NCI-H1694 (cell line): ENCODE measurements at regions not wholly inside any gene's neighbourhood (a gene's known extent, or its start where the extent isn't known, plus 50 kb on each side); places are given as distances from the start of the nearest gene placed in this dataset.
"Not testable (repeated sequence)": the region's sequence is repeated elsewhere in the genome, so short reads cannot be mapped to it uniquely, and the experiment has no call there.

Source experiments
- DNase-seq: peaks from one replicate; lab custom pipeline; 2025; lab: John Stamatoyannopoulos, UW

DNA sequence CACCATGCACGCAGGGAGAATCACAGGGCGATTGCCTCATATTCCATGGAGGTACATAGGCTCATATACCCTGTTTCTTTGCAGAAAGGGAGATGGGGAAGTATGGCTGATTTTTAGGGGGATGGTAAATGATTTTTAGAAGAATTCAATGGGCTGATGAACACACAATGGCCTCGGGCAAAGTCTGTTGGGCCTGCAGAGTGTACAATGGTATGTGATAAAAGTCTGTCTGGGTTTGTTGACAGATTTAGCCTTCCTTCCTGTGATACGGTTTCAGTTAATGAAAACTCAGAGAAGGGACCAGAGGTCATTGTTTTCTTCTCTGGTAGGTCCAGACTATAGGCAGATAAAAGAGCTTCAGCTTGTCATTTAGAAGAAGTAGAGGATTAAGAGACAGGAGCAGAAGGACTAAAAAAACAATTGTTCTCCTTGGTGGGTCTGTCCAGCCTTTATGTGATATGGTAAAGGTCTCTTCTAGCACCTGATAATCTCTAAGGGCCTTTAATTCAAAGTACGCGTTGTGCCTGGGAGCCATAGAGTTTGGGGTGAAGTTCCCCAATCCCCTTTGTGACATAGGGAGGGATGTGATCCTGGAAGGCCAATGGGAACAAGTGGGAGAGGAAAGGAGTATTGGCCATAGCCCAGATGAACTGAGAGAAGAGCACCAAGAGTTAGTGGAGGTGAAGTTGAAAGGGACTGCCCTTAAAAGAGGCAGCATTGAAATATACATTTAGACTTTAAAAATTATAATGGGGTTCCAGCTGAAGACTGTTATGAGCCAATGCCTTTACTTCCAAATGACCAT, 107.5 kb upstream of the SERPINE2 start:
- no peak for DNase-seq

DNA sequence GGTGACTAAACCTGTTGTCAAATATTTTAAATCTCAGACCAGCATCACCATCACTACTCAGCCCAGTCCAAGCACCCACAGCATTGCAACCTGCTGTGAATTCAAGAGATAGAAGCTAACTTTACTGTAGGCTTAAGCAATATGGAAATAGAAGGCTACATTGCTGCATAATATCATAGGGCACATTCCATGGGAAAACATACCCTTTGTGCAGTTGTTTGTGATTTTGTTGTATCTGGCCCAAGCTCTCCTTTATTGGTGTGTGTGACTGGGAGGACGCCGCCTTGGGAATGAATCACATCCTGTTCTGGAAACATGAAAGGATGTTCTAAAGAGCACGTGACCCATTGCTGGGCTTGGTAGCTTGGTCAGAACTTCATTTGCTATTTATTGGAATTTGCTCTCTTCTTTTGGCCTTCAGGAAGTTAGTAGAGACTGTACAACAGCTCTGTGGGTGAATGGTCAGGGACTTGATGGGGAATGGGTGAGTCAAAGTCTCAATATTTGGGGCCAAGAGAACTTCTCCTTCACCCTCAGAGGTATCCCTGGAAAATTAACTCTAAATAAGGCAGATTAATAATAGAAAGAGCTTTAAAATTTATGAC, 106.8 kb upstream of the SERPINE2 start:
- no peak for DNase-seq

DNA sequence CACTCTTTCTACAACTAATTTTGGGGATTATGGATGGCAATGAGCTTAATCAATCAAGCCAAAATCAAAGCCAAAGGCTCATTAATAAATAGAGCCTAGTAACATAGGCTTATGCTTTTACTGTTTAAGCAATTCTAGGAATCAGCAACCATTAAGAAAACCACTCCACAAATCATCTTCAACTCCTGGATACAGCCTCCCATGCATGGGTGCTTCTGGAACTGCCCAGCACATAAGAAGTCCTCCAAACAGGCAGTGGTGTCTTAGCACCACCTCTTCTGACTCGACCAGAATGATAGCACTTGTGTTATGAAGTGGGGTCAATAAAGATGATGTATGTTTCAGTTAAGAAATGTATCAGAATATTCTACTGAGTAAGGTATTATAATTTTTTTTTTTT, 104.4 kb upstream of the SERPINE2 start:
- no peak for DNase-seq

DNA sequence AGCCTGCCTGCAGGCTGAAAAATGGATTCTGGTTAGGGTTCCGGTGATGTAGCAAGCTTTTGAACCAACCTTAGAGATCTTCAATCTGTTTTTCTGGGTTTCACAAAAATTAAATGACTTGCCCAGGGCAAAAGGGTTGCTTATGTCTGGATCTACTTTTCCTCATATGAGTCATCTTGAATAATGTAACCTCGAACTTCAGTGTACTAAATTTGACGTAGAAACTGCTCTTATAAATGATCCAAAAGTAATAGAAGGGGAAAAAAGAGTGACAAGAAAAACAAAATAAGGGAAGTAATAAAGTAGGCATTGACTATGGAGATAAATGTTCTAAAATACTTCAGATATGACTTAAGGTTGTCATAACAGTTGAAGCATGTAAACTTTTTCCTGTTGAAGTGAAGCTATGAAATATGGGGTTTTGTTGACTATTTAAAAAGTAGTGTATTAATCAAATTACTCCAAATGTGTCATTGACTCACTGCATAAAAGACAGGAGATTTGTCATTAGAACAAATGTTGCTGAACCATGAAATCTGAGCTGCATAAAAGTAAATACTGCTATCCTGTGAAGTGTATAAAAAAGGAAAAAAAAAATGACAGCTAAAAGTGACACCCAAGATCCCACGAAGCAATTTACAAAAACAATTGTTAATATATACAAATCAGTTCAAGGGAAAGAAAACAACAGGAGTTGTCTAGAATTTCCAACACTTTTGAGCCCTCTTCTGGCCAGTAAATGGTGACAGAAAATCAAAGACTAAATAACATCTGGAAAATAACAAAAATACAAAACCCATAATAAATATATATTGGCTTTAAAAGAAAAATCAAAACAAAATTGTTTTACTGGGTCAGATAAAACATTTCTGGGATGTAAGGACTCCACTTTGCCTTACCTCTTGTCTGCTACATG, 103.6 kb upstream of the SERPINE2 start:
- no peak for DNase-seq

DNA sequence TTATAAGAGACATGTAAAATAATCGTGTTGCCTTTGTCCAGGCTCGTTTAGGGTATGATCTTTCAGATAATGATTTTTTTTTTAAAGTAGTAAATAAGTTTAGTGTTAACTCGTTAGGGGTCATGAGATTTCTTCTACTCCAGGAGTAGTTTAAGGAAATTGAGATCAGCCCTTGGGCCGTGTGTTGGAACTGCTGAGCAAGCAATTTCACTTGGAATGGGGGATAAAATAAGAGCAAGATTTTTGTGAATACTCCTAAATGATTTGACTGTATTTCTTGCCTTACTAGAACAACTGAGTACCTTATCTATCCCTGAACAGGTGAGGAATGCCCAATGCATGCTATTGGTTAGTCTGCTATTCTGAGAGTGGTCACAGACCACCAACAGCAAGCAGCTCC, 102.2 kb upstream of the SERPINE2 start:
- DNase-seq = no peak

DNA sequence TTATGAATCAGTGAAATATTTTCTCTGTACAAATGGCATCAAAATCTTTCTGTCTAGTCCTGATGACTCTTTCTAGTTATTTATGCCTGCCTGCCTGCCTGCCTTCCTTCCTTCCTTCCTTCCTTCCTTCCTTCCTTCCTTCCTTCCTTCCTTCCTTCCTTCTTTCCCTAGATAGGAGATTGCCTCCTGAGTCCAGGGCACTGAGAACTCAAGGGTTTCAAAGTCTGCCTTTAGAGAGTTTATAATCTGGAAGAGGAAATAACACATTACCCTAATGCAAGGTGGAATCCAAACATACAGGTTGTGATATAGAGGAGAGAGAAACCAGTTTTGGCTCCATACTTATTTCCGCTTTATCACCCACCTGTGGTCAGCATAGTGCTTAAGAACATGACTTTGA, 98.1 kb upstream of the SERPINE2 start:
- no peak for DNase-seq

DNA sequence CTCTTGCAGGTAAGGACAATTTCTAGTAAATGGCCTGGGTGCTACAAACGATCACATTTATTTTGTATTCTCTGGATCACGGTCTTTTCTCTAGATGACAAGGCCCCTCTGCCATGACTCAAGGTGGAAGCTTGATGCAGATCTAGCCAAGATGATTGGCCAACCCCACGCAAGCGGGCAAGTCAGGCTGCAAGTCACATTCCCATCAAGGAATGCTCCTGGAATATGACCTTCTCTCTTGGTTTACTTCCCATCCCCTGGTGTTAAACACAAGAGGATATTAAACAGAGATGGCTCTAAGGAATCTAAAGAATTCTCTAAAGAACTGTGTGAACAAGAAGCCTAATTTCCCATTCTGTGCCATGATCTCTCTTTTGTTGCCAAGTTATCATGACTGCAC, 97.3 kb upstream of the SERPINE2 start:
- no peak for DNase-seq

DNA sequence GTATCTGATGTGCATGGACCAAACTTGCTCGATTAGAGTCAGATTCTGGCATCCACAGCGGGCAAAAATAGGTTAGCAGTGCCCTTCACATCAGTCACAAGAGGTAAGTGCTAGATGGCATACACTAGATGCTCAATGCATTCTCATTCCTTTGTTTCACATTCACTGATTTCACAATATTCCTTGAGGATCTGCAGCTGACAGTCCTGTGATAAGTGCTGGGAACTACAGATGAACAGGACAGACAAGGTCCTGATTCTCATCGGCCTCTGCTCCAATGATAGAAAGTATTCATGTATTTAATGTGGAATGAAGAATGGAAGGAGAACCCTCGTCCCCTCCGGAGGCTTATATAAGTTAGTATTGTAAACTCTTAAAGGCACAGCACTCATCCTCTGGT, 96.8 kb upstream of the SERPINE2 start:
- DNase-seq = no peak

DNA sequence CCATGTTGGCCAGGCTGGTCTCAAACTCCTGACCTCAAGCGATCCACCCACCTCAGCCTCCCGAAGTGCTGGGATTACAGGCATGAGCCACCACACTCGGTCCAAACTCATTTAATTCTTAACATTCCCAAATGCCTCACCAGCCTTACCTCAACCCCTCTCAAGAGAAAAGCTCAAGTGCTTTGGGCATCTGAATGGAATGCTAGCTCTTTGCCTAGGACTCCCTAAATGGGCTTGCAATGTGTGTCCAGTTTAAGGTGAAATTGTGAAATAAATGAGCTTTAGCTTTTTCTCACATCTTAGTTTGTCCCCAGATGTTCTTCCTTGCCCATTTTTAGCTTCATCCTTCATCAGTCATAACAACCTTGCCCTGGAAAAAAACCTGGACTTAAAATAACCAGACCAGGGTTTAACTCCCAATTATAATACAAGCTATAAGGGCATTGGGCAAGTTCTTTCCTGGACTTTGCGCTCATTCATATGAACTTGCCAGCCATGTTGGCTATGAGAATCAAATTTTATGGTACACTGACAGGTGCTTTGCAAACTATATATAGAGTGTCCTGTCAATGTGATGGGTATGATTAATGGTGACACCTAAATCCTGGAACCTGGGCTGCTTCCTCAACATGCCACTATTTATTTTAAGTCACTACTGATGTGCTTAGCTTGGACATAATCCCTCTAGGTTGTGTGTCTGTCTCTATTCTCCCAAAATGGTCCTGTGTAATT, 95.1 kb upstream of the SERPINE2 start:
- no peak for DNase-seq

DNA sequence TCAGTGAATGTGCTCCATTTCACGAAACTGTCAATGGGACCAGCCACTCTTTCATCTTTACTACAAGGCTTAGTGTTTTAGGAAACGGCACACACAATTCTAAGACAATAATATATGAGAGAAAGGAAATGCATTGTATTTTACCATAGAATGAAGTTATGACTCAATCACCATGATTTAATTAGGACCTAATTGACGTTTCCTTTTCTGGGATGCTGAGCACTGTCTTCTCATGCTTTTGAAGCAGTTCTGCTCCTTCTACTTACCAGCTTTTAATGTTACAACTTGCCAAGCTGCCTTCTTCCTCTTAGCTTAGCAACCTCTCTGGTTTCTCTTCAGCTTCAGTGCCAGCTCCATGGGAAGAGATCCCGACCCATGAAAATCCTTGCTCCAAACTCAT, 94.3 kb upstream of the SERPINE2 start:
- DNase-seq = no peak

DNA sequence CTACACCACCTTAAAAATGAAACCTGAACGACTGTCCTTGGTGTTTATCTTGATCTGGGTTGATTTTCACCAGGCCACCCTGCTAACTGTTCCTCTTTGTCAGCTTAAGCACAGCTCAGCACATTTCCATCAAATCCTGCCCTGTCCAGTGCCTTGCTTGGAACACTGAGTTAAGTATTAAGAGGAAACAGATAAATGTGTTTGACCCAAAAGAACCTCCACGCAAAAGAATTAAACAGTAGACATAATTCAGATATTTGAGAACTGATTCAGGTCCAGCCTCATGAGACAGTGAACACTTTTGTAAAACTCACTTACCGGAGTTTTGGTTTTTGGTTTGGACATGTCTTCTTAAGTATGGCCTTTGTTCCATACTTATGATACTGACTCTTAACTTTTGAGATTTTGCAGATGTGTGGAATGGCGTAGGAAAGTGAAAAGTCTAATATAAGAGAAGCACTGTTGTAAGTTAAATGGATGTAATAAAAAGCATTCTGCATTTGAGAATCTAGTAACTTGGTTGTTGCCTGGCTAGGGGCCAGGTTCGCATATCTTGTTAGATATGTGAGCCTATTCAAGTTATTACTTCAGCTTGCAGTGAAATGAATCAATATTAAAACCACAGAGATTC, 88.9 kb upstream of the SERPINE2 start:
- no peak for DNase-seq

DNA sequence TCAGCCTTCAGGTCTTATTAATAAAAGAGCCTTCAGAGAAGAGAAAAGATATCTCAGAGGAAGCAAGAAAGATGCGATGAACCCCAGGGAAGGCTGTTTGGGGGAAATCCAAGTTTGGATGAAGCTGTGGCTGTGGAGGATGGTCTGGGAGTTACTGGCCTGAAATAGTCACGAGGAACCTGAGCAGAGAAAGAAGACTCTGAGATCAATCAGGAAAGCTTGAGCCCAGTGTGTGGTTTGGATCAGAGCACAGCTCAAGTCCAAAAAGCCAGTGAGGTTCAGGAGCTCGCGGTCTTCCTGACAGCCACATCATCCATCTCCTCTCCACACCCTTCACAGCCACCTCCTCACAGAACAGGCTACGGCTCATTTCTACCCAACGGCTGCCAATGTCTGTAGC, 87.4 kb upstream of the SERPINE2 start:
- no peak for DNase-seq

DNA sequence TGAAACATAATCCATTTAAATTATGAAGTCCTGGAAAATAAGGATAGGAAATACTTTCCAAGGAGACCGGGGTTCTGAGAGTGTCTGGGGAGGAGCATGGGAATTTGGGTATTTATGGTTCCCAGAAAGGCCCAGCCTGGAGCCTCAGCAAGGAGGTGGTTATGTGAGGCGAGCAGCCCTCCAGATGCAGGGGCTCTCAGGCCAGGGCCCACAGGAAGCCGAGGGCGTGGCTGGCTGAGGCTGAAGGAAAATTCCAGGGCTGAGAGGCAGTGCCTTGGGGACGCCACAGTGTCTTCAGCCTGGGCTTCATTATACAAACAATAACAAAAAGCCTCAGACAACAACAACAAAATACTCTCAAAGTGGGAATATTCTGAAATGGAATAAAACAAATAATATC, 86.9 kb upstream of the SERPINE2 start:
- no peak for DNase-seq

DNA sequence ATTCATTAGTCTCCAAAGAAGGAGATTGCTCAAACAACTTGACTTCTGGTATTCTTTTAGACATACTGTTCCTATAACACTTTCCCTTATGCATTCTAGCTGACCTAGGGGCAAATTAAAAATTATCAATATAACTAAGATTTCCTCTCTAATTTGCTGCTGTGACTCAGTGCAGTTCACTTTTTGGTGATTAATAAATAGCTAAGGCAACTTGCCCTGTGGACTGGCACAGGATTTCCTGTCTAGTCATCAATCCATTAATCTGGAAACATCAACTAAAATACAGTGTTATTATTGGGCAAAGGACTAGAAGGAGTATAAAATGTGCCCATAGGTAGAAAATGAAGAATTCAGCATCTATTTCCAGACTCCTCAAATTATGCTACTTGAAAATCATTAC, 83.5 kb upstream of the SERPINE2 start:
- DNase-seq = no peak

DNA sequence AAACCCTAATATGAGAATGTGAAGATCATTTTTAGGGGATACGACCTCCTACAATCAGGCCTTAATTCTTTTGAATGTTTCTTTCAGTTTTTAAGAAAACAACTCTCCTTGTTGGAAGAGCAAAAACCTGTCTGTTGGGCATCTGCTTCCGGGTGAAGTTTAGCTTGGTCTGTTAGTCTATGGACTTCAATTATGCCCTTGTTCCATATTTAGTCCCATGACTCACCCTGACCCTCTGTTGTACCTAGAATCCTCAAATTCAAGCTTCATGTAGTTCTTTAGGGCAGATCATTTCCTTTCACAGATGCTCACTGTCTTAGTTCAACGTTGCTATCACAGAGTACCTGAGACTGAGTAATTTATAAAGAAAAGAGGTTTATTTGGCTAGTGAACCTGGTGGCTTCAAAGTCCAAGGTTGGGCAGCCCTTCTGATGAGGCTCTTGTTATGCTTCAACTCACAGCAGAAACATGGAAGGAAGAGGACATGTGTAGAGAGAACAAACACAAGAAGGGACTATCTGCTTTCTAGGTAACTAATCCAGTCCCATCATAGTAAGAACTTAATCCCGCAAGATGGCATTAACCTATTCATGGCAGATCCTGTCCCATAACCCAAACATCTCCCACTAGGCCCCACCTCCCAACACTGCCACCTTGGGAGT, 82.5 kb upstream of the SERPINE2 start:
- DNase-seq = no peak

DNA sequence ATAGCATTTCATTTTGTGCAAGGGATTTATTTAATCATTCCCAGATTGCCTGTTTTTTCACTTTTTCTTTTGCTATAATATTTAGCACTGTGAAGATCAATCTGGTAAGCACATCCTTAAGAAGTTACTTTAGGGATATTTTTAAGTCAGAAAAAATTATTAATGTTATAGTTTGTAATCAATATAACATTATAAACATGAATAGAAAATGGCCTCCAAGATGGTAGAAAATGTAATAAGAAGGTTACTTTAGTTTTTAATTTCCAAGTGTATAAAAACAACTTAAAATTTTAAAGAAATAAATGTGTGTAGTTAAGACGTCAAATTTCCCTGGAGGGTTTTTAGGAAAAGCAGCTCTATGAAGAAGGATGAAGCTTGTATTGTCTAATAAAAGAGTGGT, 81.9 kb upstream of the SERPINE2 start:
- no peak for DNase-seq

DNA sequence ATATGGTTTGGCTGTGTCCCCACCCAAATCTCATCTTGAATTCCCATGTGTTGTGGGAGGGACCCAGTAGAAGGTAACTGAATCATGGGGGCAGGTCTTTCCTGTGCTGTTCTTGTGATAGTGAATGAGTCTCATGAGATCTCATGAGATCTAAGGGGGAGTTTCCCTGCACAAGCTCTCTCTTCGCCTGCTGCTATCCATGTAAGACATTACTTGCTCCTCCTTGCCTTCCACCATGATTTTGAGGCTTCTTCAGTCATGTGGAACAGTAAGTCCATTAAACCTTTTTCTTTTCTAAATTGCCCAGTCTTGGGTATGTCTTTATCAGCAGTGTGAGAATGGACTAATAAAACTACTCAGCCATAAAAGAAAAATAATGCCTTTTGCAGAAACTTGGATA, 80.8 kb upstream of the SERPINE2 start:
- not testable (repeated sequence) for DNase-seq

DNA sequence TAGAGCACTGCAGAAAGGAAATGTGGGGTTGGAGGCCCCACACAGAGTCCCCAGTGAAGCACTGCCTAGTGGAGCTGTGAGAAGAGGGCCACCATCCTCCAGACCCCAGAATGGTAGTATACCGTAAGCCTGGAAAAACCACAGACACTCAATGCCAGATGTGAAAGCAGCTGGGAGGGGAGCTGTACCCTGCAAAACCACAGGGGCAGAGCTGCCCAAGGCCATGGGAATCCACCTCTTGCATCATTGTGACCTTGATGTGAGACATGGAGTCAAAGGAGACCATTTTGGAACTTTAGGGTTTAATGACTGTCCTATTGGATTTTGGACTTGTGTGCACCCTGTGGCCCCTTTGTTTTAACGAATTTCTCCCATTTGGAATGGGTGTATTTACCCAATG, 75.3 kb upstream of the SERPINE2 start:
- DNase-seq = no peak

DNA sequence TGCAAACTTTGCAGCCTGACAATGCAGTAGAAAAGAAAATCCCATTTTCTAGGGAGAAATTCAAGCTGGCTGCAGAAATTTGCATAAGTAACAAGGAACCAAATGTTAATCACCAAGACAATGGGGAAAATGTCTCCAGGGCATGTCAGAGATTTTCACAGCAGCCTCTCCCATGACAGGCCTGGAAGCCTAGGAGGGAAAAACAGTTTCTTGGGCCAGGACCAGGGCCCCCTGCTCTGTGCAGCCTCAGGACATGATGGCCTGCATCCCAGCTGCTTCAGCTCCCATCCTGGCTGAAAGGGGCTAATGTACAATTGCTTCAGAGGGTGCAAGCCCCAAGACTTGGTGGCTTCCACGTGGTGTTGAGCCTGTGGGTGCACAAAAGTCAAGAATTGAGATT, 74.8 kb upstream of the SERPINE2 start:
- DNase-seq = not testable (repeated sequence)

DNA sequence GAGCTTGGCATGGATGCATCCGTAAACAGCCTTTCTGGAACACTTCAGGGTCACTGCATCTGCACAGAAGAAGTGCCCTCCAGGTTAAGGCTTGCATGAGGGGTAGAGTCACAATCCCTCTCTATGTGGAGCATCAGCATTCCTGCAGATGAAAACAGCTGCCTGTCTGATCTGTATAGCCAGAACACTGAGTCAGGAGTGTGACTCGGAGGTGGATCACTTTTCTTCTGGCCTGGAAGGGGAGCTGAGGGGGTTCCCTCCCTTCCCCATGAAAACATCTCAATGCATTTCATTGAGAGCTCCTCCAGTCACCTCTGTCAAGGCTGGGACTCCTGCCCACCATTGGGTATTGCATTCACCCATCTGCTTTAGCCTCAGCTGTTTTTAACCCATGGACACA, 72.5 kb upstream of the SERPINE2 start:
- no peak for DNase-seq

DNA sequence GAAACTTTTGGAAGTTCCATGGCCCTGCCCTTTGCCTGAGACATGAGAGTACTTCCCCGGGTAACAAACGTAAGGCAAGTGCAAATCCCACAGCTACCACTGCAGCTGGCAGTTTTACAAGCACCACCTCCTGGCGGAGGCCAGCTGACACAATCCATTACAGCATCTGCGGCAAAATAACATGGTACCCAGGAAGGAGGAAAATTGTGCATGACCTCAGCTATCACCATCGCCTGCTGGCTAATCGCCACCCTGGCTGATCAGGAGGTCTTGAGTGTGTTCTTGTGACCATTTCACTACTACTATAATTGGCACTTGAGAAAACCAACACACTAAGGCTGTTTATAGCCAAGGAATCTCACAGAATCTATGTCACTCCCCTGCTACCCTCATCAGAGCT, 71.7 kb upstream of the SERPINE2 start:
- DNase-seq = no peak
